HepG2 (cell line): ENCODE measurements at regions not wholly inside any gene's neighbourhood (a gene's known extent, or its start where the extent isn't known, plus 50 kb on each side); places are given as distances from the start of the nearest gene placed in this dataset.

Experiments used
- BRD4 ChIP-seq: sonication (generic); formaldehyde crosslinking; IDR thresholded peaks from 2 replicates; pipeline ENCODE4 v1.4.0; 2020; ENCODE audit warnings: missing genetic modification reagents
- HDAC6 ChIP-seq: fragments of 200-600 bp; sonication (generic); IDR thresholded peaks from 2 replicates; pipeline ENCODE4 v1.7.0; 2017; ENCODE audit warnings: mild to moderate bottlenecking, antibody characterized with exemption, low read length, low read depth
- KLF16 ChIP-seq, 2 experiments: sonication (generic) in 1 of 2; formaldehyde crosslinking in 1 of 2; IDR thresholded peaks; 2 replicates each; pipeline versions ENCODE4 v1.6.1 to v1.8.0; 2016 to 2023; ENCODE audit warnings: missing genetic modification reagents in 2 of 2, missing compliant biosample characterization in 1 of 2
- MXI1 ChIP-seq: IDR thresholded peaks from 3 replicates; pipeline ENCODE4 v1.6.1; 2012; ENCODE audit warnings: low read depth, low read length, inconsistent platforms, borderline replicate concordance
- NR2C2 ChIP-seq: sonication (generic); formaldehyde crosslinking; IDR thresholded peaks from 2 replicates; pipeline ENCODE4 v1.4.0; 2020; ENCODE audit warnings: missing genetic modification reagents, mild to moderate bottlenecking, moderate library complexity, borderline replicate concordance
- POLR2AphosphoS5 ChIP-seq: IDR thresholded peaks from 2 replicates; pipeline ENCODE4 v1.6.1; 2012; ENCODE audit warnings: low read depth, low read length
- ZMYM4 ChIP-seq: sonication (generic); formaldehyde crosslinking; IDR thresholded peaks from 2 replicates; pipeline ENCODE4 v1.8.1; 2023; ENCODE audit warnings: mild to moderate bottlenecking, missing genetic modification reagents
- TF ChIP-seq, protein P1 (sequence below): sonication (generic); formaldehyde crosslinking; IDR thresholded peaks from 2 replicates; pipeline ENCODE4 v1.4.0; 2020; ENCODE audit warnings: low read depth, missing genetic modification reagents

DNA sequence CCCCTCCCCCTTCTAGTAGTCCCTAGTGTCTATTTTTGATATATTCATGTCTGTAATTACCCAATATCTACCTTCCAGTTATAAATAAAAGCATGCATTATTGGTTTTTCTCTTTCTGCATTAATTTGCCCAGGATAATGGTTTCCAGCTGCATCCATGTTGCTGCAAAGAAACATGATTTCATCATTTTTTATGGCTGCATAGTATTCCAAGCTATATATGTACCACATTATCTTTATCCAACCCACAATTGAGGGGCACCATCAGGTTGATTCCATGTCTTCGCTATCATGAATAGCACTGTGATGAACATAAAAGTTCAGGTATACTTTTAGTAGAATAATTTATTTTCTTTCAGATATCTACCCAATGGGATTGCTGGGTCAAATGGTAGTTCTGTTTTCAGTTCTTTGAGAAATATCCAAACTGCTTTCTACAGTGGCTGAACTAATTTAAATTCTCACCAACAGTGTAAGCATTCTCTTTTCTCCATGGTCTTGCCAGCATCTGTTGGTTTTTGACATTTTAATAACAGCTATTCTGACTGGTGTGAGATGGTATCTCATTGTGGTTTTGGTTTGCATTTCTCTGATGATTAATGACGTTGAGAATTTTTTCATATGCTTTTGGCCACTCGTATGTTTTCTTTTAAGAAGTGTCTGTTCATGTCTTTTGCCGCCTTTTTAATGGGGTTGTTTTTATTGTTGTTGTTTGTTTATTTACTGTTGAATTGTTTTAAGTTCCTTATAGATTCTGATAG, 746.1 kb upstream of the MEF2C start:
- TF ChIP-seq POLR2AphosphoS5 (no peak), MXI1 (no peak), BRD4 (CRISPR knock-in tag) (no peak), NR2C2 (CRISPR knock-in tag) (no peak), HDAC6 (no peak), KLF16 (CRISPR knock-in tag; IDR thresholded peaks at IDR 0.05) (no peak), ZMYM4 (CRISPR knock-in tag) (no peak)
- TF ChIP-seq, protein P1, sequence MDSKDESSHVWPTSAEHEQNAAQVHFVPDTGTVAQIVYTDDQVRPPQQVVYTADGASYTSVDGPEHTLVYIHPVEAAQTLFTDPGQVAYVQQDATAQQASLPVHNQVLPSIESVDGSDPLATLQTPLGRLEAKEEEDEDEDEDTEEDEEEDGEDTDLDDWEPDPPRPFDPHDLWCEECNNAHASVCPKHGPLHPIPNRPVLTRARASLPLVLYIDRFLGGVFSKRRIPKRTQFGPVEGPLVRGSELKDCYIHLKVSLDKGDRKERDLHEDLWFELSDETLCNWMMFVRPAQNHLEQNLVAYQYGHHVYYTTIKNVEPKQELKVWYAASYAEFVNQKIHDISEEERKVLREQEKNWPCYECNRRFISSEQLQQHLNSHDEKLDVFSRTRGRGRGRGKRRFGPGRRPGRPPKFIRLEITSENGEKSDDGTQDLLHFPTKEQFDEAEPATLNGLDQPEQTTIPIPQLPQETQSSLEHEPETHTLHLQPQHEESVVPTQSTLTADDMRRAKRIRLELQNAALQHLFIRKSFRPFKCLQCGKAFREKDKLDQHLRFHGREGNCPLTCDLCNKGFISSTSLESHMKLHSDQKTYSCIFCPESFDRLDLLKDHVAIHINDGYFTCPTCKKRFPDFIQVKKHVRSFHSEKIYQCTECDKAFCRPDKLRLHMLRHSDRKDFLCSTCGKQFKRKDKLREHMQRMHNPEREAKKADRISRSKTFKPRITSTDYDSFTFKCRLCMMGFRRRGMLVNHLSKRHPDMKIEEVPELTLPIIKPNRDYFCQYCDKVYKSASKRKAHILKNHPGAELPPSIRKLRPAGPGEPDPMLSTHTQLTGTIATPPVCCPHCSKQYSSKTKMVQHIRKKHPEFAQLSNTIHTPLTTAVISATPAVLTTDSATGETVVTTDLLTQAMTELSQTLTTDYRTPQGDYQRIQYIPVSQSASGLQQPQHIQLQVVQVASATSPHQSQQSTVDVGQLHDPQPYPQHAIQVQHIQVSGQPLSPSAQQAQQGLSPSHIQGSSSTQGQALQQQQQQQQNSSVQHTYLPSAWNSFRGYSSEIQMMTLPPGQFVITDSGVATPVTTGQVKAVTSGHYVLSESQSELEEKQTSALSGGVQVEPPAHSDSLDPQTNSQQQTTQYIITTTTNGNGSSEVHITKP (CRISPR knock-in tag), result no peak
